Esophagus muscularis mucosa (tissue), 4 donors: ENCODE measurements at regions not wholly inside any gene's neighbourhood (a gene's known extent, or its start where the extent isn't known, plus 50 kb on each side); places are given as distances from the start of the nearest gene placed in this dataset.
A peak's percentile ranks its signal among the peaks of the same experiment; 100 is the strongest.
"Not testable (repeated sequence)": the region's sequence is repeated elsewhere in the genome, so short reads cannot be mapped to it uniquely, and the experiment has no call there.

Experiments used
- CTCF ChIP-seq, 3 experiments: fragments of 200-600 bp in 2 of 3; fragments of 450-650 bp in 1 of 3; sonication (generic) in 2 of 3; IDR thresholded peaks; one replicate each; pipeline ENCODE4 v1.5.1; 2017 to 2019; ENCODE audit warnings: antibody characterized with exemption in 3 of 3, mild to moderate bottlenecking in 2 of 3, moderate library complexity in 1 of 3
- EP300 ChIP-seq: sonication (generic); formaldehyde crosslinking; IDR thresholded peaks from one replicate; pipeline ENCODE4 v1.6.1; 2017; ENCODE audit warnings: antibody characterized with exemption
- POLR2A ChIP-seq: fragments of 450-650 bp; IDR thresholded peaks from one replicate; pipeline ENCODE4 v1.6.1; 2017; ENCODE audit warnings: antibody characterized with exemption, moderate library complexity, mild to moderate bottlenecking, low read depth
- POLR2AphosphoS5 ChIP-seq, 2 donors: sonication (generic); formaldehyde crosslinking; IDR thresholded peaks; one replicate each; pipeline ENCODE4 v1.6.1; 2017; ENCODE audit warnings: antibody characterized with exemption in 2 of 2

- not testable (repeated sequence) for TF ChIP-seq EP300; POLR2AphosphoS5 (IDR thresholded peaks at IDR 0.05); POLR2A
- peak in 1 of 3 experiments; percentile 27 for TF ChIP-seq CTCF (IDR thresholded peaks at IDR 0.05)
Observed at GRCh38 chr1:145182606-145183413, 59.2 kb downstream of the PPIAL4D start.
